CMK (cell line): ENCODE measurements at regions not wholly inside any gene's neighbourhood (a gene's known extent, or its start where the extent isn't known, plus 50 kb on each side); places are given as distances from the start of the nearest gene placed in this dataset.
"Not testable (repeated sequence)": the region's sequence is repeated elsewhere in the genome, so short reads cannot be mapped to it uniquely, and the experiment has no call there.

ENCODE experiments used
- DNase-seq: peaks from one replicate; pipeline ENCODE4 v3.0.0-alpha.2; 2010; ENCODE audit warnings: low read depth

DNA sequence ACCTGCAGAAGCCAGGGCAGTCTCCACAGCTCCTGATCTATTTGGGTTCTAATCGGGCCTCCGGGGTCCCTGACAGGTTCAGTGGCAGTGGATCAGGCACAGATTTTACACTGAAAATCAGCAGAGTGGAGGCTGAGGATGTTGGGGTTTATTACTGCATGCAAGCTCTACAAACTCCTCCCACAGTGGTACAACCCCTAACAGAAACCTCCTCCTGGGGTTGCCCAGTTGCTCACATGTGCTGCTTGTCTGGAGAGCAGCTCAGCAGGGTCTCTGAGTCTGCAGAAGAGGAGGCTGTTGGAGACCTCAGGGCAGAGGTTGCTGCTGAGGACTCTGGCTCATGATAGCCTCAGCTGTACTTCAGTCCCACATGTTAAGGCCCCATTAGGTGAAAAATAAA, 1269.1 kb downstream of the RPIA start:
- DNase-seq: not testable (repeated sequence)

DNA sequence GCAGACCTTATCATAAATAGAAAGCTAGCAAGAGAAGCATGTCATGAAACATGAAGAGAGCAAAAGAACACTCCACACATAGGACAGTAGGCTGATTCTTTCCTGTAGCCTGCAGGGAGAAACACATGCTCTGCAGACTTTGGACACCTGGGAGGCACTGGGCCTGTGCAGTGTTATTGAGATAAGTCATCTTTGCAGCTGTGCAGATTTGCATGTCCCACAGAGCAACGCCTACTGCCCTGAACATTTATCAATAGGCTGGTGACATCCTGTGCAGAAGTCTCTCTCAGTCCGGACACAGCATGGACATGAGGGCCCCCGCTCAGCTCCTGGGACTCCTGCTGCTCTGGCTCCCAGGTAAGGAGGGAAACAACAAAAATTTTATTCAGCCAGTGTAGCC, 1277.1 kb downstream of the RPIA start:
- not testable (repeated sequence) for DNase-seq

DNA sequence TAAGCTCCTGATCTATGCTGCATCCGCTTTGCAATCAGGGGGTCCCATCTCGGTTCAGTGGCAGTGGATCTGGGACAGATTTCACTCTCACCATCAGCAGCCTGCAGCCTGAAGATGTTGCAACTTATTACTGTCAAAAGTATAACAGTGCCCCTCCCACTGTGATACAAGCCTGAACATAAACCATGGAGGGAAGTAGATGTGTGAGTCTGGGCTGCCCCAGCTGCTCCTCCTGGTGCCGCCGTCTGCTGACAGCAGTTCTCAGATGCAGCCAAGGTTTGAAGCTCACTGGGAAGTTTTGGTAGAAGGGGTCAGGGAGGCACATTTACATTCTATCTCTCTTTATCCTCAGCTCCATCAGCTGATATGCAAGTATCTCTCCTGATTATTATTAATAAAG, 1277.7 kb downstream of the RPIA start:
- DNase-seq: not testable (repeated sequence)

DNA sequence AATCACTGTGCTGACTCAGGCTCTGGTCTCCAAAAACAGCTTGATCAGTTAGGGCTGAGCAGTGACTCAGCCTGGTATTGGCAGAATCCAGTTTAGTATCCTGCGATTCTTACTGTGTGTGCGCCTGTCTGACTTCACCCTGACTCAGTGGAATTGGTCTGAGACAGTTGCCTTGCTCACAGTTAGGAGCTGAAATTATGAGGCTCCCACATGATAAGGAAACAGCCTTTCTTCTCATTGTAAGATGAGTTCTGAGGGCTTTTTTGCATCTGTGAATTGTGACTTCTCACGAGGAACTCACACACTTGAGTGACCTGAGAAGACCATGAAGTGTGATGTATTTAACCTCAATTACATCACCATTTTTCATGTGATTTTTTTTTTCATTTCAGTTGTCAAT, 1282.4 kb downstream of the RPIA start:
- not testable (repeated sequence) for DNase-seq

DNA sequence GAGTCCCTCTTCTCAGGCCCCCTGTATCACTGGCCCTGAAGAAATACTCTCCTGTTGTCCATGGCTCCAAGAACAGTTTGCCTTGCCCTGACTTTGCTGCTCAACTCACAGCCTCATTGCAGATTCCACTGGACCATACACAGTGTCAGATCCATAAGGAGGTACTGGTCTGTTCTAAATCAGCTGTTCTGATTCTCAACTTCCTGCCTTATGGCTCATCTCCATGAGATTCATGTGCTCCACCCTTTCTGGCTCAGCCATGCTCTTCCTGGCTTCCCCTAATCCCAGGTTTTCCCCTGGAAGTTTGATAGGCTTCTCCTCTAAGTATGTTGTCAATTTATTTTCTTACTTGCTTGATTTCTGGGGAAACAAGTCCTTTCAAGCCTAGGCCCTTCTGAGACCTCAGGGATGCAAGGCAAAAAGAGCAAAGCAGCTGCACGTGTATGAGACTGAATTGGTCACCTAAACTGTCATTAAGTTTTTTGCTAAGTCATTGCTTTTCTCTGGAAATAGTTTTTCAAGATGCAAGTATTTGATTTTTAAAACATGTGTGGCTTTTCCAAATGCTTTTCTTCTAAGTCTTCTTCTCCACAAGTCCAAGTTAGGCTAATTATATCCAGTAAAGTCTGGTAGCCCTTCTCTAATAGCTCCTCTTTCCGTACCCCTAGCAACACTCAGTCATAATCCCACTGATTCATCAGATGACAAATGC, 1288.5 kb downstream of the RPIA start:
- DNase-seq: not testable (repeated sequence)

DNA sequence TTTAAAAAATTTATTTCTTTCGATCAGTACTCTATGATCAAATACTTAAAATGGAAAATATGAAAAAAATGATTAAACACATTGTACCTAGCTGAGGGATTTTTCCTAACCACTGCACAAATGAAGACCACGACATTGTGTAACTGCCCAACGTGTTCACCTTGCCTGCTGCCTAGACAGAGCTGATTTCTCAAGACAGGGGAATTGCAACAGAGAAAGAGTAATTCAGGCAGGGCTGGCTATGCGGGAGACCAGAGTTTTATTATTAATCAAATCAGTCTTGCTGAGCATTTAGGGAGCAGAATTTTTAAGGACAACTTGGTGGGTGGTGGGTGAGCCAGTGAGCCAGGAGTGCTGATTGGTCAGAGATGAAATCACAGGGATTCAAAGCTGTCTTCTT, 1290.8 kb downstream of the RPIA start:
- not testable (repeated sequence) for DNase-seq

DNA sequence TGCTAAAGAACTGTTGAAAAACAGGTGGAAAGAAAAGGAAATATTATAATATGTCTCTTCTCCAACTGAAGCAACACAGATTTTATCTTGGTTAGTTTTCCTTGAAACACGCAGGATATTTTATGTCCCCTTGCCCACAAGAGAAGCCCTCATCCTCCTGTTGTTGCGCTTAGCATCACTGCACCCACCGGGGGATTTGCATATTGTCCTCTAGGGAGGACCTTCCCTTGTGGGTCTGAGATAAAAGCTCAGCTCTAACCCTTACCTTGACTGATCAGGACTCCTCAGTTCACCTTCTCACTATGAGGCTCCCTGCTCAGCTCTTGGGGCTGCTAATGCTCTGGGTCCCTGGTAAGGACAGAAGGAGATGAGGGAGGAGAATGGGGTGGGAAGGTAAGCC, 1294.2 kb downstream of the RPIA start:
- DNase-seq: not testable (repeated sequence)

DNA sequence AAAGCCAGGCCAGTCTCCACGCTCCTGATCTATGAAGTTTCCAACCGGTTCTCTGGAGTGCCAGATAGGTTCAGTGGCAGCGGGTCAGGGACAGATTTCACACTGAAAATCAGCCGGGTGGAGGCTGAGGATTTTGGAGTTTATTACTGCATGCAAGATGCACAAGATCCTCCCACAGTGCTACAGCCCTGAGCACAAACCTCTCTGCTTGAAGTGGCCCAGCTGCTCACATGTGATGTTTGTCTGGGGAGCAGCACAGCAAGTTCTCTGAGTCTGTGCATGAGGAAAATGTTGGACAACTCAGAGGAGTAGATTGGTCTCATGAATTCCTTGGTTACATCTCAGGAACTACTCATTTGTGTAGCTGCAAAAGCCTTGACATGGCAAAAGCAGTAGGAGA, 1295.1 kb downstream of the RPIA start:
- DNase-seq: not testable (repeated sequence)

DNA sequence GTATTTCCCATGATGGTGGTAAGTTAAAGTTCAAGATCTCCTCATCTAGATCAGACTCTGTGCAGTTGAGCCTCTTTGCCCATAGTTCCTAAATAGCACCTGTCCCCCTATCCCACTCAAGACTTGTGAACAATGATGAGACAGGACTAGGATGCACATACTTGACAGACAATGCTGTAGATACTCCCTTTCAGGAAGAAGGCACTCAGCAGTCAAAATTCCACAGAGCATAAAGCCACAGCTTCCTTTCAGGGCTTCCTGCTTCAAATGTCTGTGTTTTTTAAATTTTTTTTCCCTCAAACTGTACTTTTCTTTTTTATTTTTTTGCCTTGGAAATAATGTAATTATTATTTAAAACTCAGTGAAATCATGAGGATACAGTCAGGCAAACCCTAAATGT, 1305.3 kb downstream of the RPIA start:
- DNase-seq: not testable (repeated sequence)

DNA sequence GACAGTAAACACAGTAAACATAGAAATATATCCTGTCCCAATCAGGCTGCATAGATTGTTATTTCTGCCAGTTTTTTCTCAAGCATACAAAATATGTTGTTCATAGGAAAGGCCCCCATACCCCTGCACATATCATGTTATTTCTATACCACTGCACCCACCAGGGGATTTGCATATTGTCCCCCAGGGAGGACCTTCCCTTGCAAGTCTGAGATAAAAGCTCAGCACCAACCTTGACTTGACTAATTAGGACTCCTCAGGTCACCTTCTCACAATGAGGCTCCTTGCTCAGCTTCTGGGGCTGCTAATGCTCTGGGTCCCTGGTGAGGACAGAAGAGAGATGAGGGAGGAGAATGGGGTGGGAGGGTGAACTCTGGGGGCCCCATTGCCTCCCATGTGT, 1313.1 kb downstream of the RPIA start:
- DNase-seq: not testable (repeated sequence)

DNA sequence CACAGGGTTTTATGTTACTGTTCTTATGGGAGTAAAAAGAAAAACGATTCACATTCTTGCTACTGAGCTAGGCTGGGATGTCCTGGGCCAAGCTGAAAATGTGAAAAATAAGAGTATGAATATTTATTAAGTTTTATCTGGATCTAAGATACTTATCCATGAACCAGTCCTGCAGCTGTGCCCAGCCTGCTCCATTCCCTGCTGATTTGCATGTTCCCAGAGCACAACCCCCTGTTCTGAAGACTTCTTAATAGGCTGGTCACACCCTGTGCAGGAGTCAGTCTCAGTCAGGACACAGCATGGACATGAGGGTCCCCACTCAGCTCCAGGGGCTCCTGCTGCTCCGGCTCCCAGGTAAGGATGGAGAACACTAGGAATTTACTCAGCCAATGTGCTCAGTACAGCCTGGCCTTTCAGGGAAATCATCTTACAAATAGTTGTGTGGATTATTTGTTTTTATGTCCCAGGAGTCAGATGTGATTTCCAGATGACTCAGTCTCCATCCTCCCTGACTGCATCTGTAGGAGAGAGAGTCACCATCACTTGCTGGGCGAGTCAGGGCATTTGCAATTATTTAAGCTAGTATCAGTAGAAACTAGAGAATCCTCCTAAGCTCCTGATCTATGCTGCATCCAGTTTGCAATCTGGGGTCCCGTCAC, 1319.1 kb downstream of the RPIA start:
- DNase-seq: not testable (repeated sequence)

DNA sequence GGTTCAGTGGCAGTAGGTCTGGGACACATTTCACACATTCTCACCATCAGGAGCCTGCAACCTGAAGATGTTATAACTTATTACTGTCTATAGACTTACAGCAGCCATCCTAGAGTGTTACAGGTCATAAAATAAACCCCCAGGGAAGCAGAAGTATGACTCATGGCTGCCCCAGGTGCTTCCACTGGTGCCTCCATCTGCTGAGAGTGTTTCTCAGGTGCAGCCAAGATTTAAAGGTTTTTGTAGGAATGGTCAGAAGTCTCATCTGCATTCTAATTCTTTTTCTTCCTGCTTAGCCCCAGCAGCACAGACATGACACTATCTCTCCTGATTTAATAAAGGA, 1319.6 kb downstream of the RPIA start:
- not testable (repeated sequence) for DNase-seq

DNA sequence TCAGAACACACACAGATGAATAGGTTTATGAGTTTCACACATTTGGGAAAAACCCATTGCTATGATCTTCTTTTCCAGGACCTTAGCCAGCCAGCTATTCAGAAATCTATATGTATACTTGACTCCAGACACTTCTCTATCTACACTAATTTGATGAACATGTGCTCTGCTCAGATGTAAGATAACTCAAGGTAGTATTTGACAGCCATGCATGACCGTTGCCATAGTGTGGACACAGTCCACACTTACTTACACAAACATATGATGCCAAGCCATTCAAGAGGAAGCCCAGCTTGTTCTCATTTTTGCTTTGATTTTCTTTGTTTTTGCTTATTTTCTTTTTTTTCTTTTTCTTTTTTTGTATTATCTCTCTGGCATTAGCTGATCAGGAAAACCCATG, 1328.4 kb downstream of the RPIA start:
- DNase-seq: not testable (repeated sequence)

DNA sequence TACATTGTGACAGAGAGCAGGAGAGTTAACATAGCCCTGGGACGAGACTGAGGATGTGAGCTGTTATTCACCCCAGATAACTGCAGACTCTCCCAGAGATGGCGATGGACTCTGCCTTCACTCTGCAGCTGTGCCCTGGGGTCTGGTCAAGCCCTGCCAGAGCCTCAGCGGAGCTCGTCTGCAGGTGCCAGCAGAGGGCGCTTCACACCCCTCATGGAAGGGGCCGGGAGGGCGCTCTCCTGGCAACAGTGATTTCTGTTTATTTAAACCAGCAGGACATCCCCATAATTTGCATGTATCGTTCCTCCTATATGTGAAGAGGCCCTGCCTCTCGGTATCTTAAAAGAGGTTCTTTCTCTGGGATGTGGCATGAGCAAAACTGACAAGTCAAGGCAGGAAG, 1329.8 kb downstream of the RPIA start:
- DNase-seq: not testable (repeated sequence)

DNA sequence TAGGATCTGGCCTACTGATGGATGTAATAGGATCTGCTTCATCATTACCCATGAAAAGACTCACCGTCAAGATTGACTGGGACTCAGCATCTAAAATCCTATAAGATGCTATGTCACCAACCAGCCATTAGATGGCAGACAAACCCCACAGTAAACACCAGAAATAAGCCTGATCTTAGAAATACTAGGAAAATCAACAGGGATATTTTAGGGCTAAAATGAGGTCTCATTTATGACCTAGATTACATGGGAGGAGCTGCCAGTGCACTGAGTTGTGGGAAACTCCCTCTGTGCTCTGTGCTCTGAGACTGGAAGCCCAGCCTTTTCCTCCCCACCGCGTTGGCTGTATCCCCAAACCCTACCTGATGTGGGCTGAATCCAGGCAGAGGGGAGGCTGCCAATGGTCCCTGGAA, 1335.8 kb downstream of the RPIA start:
- DNase-seq: not testable (repeated sequence)

DNA sequence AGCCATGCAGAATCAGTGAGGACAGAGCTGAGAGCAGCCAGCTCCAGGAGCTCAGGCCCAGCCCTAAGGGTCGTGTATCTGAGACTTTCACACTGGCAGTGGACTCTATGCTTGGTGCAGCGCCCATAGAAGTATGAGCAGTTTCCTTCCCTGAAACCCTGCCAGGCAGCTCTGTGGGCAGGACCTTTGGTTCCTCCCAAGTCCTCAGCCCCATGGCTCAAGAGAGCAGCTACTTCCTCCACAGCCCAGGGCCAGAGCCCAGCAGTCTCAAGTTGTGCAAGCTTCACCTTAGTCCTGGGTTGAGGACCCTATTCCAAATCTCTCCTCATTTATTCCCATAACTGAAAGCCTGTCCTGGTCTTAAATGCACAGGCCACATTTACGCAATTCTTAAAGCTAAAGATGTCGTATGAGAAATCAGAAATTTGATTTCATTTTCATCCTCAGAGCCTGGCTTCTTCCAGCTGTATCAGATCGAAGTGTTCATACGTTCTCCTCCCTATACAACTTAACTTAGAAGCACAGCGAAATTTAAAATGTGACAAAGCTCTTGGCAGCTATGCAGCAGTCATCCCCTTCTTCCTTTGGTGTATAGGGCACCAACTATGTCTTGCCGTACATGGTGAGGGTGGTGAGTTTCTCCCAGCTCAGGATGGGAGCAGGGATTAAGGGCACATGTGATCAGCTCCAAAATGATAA, 1337.1 kb downstream of the RPIA start:
- DNase-seq: not testable (repeated sequence)

DNA sequence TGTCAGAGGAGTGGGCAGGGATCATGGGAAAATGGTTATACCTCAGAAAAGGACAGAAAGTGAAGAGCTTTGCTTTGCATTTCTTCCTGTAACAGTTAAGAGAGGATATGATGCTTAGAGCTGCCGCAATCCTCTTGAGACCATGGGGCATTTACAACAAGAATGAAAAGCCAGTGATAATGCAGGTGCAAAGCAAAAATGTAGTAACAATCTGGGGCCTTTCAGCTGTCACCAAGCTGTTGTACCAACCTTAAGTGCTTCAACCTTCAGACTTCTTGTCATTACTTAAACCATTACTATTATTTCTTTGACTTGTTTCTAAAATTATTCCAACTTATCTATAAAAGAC, 1337.6 kb downstream of the RPIA start:
- not testable (repeated sequence) for DNase-seq

DNA sequence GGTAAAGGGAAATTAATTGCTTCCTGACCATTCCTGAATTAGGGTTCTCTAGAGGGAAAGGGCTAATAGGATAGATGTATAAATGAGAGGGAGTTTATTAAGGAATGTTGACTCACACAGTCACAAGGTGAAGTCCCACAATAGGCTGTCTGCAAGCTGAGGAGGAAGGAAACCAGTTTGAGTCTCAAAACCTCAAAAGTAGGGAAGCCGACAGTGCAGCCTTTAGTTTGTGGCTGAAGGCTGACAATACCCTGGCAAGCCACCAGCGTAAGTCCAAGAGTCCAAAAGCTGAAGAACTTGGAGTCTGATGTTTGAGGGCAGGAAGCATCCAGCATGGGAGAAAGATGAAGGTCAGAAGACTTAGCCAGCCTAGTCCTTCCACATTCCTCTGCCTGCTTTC, 1340.8 kb downstream of the RPIA start:
- not testable (repeated sequence) for DNase-seq

DNA sequence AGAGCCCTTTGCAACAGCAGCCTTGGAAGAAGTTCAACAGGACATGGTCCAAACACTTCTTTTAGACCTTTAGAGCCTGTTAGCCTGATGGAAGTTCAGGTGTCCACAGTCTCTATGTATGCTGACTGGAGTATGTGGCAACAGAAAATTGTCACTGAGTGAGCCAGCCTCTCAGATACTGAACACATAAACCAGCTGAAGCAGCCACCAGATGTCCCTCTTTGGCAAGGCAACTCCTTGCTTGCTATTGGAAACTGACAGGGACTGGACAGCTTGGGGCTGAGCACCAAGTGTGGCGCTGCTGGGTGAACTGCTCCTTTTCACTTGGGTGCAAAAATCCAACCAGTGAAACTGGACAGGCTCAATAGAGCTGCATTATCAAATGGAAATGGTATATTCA, 1344.9 kb downstream of the RPIA start:
- DNase-seq: not testable (repeated sequence)

DNA sequence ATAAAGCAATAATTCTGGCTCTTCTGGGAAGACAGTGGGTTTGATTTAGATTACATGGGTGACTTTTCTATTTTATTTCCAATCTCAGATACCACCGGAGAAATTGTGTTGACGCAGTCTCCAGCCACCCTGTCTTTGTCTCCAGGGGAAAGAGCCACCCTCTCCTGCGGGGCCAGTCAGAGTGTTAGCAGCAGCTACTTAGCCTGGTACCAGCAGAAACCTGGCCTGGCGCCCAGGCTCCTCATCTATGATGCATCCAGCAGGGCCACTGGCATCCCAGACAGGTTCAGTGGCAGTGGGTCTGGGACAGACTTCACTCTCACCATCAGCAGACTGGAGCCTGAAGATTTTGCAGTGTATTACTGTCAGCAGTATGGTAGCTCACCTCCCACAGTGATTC, 1347.6 kb downstream of the RPIA start:
- not testable (repeated sequence) for DNase-seq

DNA sequence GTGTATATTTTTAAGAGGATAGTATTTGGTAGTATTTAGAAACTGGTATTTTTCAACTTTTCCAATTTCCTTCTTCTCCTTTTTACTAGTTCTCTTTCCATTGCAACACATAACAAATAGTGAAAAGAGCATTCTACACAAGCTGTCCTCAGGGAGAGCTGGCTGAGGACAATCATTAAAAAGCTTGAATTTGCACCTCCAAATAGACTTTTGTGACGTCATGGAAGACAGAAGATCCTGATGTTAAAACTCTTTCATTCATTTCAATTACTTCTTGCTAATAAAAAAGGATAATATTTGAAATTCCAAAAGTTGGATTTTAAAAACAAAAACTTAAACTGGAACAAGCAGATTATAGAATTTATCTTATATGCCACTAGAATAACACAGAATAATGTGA, 1356.3 kb downstream of the RPIA start:
- DNase-seq: not testable (repeated sequence)

DNA sequence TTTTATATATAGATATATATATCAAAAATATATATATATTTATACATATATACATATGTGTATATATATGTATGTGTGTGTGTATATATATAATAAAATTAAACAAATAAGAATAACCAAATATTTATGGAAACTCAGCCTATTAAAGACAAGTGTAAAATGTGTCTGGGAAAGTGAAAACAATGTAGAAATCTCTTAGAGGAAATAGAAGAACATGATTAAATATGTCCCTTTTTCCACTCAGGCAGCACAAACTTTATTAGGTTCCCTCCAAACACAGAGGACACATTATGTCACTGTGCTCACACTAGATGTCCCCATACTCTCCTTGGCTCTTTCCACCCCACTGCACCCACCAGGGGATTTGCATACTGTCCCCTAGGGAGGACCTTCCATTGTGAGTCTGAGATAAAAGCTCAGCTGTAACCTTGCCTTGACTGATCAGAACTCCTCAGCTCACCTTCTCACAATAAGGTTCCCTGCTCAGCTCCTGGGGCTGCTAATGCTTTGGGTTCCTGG, 1360.7 kb downstream of the RPIA start:
- not testable (repeated sequence) for DNase-seq

DNA sequence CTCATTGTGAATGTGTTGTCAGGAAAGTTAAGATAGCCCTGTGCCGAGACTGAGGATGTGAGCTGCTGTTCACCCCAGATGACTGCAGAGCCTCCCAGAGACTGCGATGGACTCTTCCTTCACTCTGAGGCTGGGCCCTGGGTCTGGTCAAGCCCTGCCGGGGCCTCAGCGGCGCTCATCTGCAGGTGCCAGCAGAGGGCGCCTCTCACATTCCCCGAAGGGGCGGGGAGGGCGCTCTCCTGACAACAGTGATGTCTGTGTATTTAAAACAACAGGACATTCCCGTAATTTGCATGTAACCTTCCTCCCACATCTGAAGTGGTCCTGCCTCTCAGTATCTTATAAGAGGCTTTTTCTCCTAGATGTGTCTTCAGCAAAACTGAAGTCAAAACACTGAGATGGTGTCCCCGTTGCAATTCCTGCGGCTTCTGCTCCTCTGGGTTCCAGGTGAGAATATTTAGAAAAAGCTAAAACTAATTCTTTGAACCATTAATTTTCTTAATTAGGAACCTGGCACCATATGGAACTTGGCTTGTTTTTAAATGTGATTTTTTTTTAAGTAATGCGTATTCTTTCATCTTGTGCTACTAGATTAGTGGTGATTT, 1377.9 kb downstream of the RPIA start:
- DNase-seq: no peak
